ENCODE measurements at regions not wholly inside any gene's neighbourhood (a gene's known extent, or its start where the extent isn't known, plus 50 kb on each side); places are given as distances from the start of the nearest gene placed in this dataset.
A peak's percentile ranks its signal among the peaks of the same experiment; 100 is the strongest.

- Histone ChIP-seq H3K36me3 (replicated peaks in 1 of 2; ENCODE audit: control insufficient read depth in 2 of 2, insufficient read depth in 2 of 2, low read length in 2 of 2) (no peaks in the 10 kb centered on the region), H2BK120ac (ENCODE audit: low read depth, low read length) (no peak overlapping the region), H3K14ac (ENCODE audit: low read length) (no peak overlapping the region), H4K8ac (ENCODE audit: low read depth, low read length) (no peak overlapping the region), H3K27ac (replicated peaks; ENCODE audit: low read length) (no peak overlapping the region), H2BK5ac (ENCODE audit: low read length) (no peak overlapping the region), H3K9me3 (replicated peaks in 1 of 2; ENCODE audit: control insufficient read depth in 2 of 2, insufficient read depth in 1 of 2, low read depth in 1 of 2, low read length in 2 of 2) (no peaks in the 10 kb centered on the region), H2AFZ (ENCODE audit: low read length) (no peak overlapping the region), H3K18ac (ENCODE audit: low read length) (no peak overlapping the region), H3K4me1 (ENCODE audit: control insufficient read depth in 2 of 2, insufficient read depth in 1 of 2, low read depth in 1 of 2, low read length in 2 of 2) (peaks cover 2 to 3% of the 10 kb centered on the region in 2 donors), H3K23ac (ENCODE audit: low read depth, low read length, poor library complexity) (no peak overlapping the region), H3K9ac (ENCODE audit: low read depth, low read length, poor library complexity) (no peak overlapping the region), H3K79me1 (ENCODE audit: low read depth, low read length) (no peaks in the 10 kb centered on the region), H2BK15ac (ENCODE audit: low read length) (peak overlapping the region; percentile 7), H2BK12ac (ENCODE audit: low read length) (peak overlapping the region; percentile 48), H3K4ac (ENCODE audit: low read length) (no peak overlapping the region), H3K4me3 (ENCODE audit: low read length in 2 of 2) (no peak overlapping the region), H3K4me2 (ENCODE audit: insufficient read depth, low read length, poor library complexity, severe bottlenecking) (no peak overlapping the region), H4K91ac (ENCODE audit: low read depth, low read length, poor library complexity) (no peak overlapping the region), H2AK5ac (ENCODE audit: low read depth, low read length) (no peak overlapping the region), H3K27me3 (ENCODE audit: control insufficient read depth in 3 of 3, insufficient read depth in 3 of 3, low read depth in 1 of 3, low read length in 3 of 3) (peaks cover 0 to 3% (median 0%) of the 10 kb centered on the region in 3 experiments)
- WGBS, 2 donors (ENCODE audit: extremely low coverage in 2 of 2, insufficient read length in 2 of 2, insufficient replicate concordance in 1 of 2), result no CpG with 5 or more reads among the region's 4 CpGs
- DNase-seq (ENCODE audit: low spot score), result no peak
Observed at GRCh38 chr20:50433001-50433761, 77.0 kb upstream of the PTPN1 start.

DNA sequence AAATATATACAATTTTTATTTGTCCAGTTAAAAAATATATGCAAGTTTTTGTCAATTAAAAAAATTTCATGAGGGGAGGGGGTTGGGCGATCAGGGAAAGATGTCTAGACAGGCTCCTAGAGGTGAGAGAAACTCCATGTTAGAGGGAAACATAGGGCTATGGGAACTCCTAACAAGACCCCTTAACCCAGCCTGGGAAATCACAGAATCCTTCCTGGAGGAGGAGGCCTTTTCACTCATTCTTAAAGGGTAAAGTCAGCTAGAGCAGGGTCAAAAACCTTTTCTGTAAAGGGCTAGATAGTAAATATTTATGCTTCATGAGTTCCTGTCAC, 75.9 kb upstream of the PTPN1 start:
- no CpG with 5 or more reads among the region's 1 CpG for WGBS, 2 donors (ENCODE audit: extremely low coverage in 2 of 2, insufficient read length in 2 of 2, insufficient replicate concordance in 1 of 2)

GRCh38 chr20:50434653-50435396, 75.4 kb upstream of the PTPN1 start:
- Histone ChIP-seq H3K18ac (ENCODE audit: low read length) (no peak overlapping the region), H2BK12ac (ENCODE audit: low read length) (no peak overlapping the region), H3K4me2 (ENCODE audit: insufficient read depth, low read length, poor library complexity, severe bottlenecking) (no peak overlapping the region), H4K91ac (ENCODE audit: low read depth, low read length, poor library complexity) (no peak overlapping the region), H2BK120ac (ENCODE audit: low read depth, low read length) (no peak overlapping the region), H3K4me3 (ENCODE audit: low read length in 2 of 2) (no peak overlapping the region), H3K9me3 (replicated peaks in 1 of 2; ENCODE audit: control insufficient read depth in 2 of 2, insufficient read depth in 1 of 2, low read depth in 1 of 2, low read length in 2 of 2) (no peaks in the 10 kb centered on the region), H3K23ac (ENCODE audit: low read depth, low read length, poor library complexity) (no peak overlapping the region), H3K36me3 (replicated peaks in 1 of 2; ENCODE audit: control insufficient read depth in 2 of 2, insufficient read depth in 2 of 2, low read length in 2 of 2) (no peaks in the 10 kb centered on the region), H3K79me1 (ENCODE audit: low read depth, low read length) (no peaks in the 10 kb centered on the region), H4K8ac (ENCODE audit: low read depth, low read length) (no peak overlapping the region), H2AK5ac (ENCODE audit: low read depth, low read length) (no peak overlapping the region), H3K4me1 (ENCODE audit: control insufficient read depth in 2 of 2, insufficient read depth in 1 of 2, low read depth in 1 of 2, low read length in 2 of 2) (peaks cover 2 to 3% of the 10 kb centered on the region in 2 donors), H2AFZ (ENCODE audit: low read length) (no peak overlapping the region), H3K9ac (ENCODE audit: low read depth, low read length, poor library complexity) (no peak overlapping the region), H3K27me3 (ENCODE audit: control insufficient read depth in 3 of 3, insufficient read depth in 3 of 3, low read depth in 1 of 3, low read length in 3 of 3) (peaks cover 0 to 10% (median 0%) of the 10 kb centered on the region in 3 experiments), H3K4ac (ENCODE audit: low read length) (no peak overlapping the region), H2BK15ac (ENCODE audit: low read length) (no peak overlapping the region), H2BK5ac (ENCODE audit: low read length) (no peak overlapping the region), H3K14ac (ENCODE audit: low read length) (no peak overlapping the region), H3K27ac (replicated peaks; ENCODE audit: low read length) (no peak overlapping the region)
- no peak for DNase-seq (ENCODE audit: low spot score)
- no CpG with 5 or more reads among the region's 6 CpGs for WGBS, 2 donors (ENCODE audit: extremely low coverage in 2 of 2, insufficient read length in 2 of 2, insufficient replicate concordance in 1 of 2)

More for the DNA sequence above, 75.9 kb upstream of the PTPN1 start:
- Histone ChIP-seq H3K27me3 (ENCODE audit: control insufficient read depth in 3 of 3, insufficient read depth in 3 of 3, low read depth in 1 of 3, low read length in 3 of 3) (peaks cover 0 to 8% (median 0%) of the 10 kb centered on the region in 3 experiments), H3K18ac (ENCODE audit: low read length) (no peak overlapping the region), H2AFZ (ENCODE audit: low read length) (no peak overlapping the region), H3K4me2 (ENCODE audit: insufficient read depth, low read length, poor library complexity, severe bottlenecking) (no peak overlapping the region), H2BK120ac (ENCODE audit: low read depth, low read length) (no peak overlapping the region), H3K27ac (replicated peaks; ENCODE audit: low read length) (no peak overlapping the region), H2AK5ac (ENCODE audit: low read depth, low read length) (no peak overlapping the region), H4K8ac (ENCODE audit: low read depth, low read length) (no peak overlapping the region), H3K79me1 (ENCODE audit: low read depth, low read length) (no peaks in the 10 kb centered on the region), H2BK12ac (ENCODE audit: low read length) (no peak overlapping the region), H2BK5ac (ENCODE audit: low read length) (no peak overlapping the region), H3K4me1 (ENCODE audit: control insufficient read depth in 2 of 2, insufficient read depth in 1 of 2, low read depth in 1 of 2, low read length in 2 of 2) (peaks cover 2 to 3% of the 10 kb centered on the region in 2 donors), H3K4me3 (ENCODE audit: low read length in 2 of 2) (no peak overlapping the region), H3K4ac (ENCODE audit: low read length) (no peak overlapping the region), H3K9ac (ENCODE audit: low read depth, low read length, poor library complexity) (no peak overlapping the region), H4K91ac (ENCODE audit: low read depth, low read length, poor library complexity) (no peak overlapping the region), H3K9me3 (replicated peaks in 1 of 2; ENCODE audit: control insufficient read depth in 2 of 2, insufficient read depth in 1 of 2, low read depth in 1 of 2, low read length in 2 of 2) (no peaks in the 10 kb centered on the region), H2BK15ac (ENCODE audit: low read length) (no peak overlapping the region), H3K23ac (ENCODE audit: low read depth, low read length, poor library complexity) (no peak overlapping the region), H3K36me3 (replicated peaks in 1 of 2; ENCODE audit: control insufficient read depth in 2 of 2, insufficient read depth in 2 of 2, low read length in 2 of 2) (no peaks in the 10 kb centered on the region), H3K14ac (ENCODE audit: low read length) (no peak overlapping the region)
- DNase-seq (ENCODE audit: low spot score), result no peak

DNA sequence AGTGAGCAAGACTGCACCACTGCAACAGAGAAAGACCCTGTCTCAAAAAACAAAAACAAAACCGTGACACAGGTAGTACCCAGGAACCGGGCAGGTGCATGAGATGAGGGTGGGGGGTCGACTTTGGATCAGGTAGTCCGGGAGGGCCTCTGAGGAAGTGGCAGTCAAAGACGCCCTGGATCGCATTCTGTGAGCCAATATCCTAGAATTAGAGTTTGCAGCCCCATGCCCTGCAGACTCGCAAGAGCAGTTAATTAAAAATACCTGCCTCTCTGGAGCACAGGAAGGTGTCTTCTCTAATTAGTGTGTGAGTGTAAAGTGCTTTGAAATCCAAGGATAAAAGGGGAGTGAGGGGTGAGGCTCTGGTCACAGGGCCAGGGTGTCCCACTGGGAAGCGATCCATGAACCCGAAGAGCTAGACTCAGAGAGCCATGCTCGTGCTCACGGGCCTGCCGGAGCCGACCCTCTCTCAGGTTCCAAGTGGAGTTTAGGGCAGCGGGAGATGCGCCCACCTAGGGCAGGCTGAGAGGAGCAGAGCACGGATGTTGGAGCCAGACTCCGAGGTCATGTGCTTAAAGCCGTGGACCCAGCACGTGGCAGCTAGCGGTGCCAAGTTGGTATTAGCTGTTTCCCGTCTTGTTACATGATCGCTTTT, 74.7 kb upstream of the PTPN1 start:
- no peaks in the 10 kb centered on the region for H3K36me3 ChIP-seq (replicated peaks in 1 of 2; ENCODE audit: control insufficient read depth in 2 of 2, insufficient read depth in 2 of 2, low read length in 2 of 2)
- H3K4me3 ChIP-seq (ENCODE audit: low read length in 2 of 2), result no peak overlapping the region
- peaks cover 2 to 3% of the 10 kb centered on the region in 2 donors for H3K4me1 ChIP-seq (ENCODE audit: control insufficient read depth in 2 of 2, insufficient read depth in 1 of 2, low read depth in 1 of 2, low read length in 2 of 2)
- no peak overlapping the region for H3K23ac ChIP-seq (ENCODE audit: low read depth, low read length, poor library complexity)
- no CpG with 5 or more reads among the region's 22 CpGs for WGBS, 2 donors (ENCODE audit: extremely low coverage in 2 of 2, insufficient read length in 2 of 2, insufficient replicate concordance in 1 of 2)
- no peak overlapping the region for H2BK120ac ChIP-seq (ENCODE audit: low read depth, low read length)
- no peak for DNase-seq (ENCODE audit: low spot score)
- H2BK15ac ChIP-seq (ENCODE audit: low read length), result no peak overlapping the region
- H3K4ac ChIP-seq (ENCODE audit: low read length), result no peak overlapping the region
- H3K4me2 ChIP-seq (ENCODE audit: insufficient read depth, low read length, poor library complexity, severe bottlenecking), result no peak overlapping the region
- H4K91ac ChIP-seq (ENCODE audit: low read depth, low read length, poor library complexity), result no peak overlapping the region
- no peak overlapping the region for H3K14ac ChIP-seq (ENCODE audit: low read length)
- H2BK5ac ChIP-seq (ENCODE audit: low read length), result no peak overlapping the region
- no peak overlapping the region for H4K8ac ChIP-seq (ENCODE audit: low read depth, low read length)
- H2BK12ac ChIP-seq (ENCODE audit: low read length), result no peak overlapping the region
- H3K27me3 ChIP-seq (ENCODE audit: control insufficient read depth in 3 of 3, insufficient read depth in 3 of 3, low read depth in 1 of 3, low read length in 3 of 3), result peaks cover 0 to 10% (median 0%) of the 10 kb centered on the region in 3 experiments
- no peaks in the 10 kb centered on the region for H3K79me1 ChIP-seq (ENCODE audit: low read depth, low read length)
- no peak overlapping the region for H2AK5ac ChIP-seq (ENCODE audit: low read depth, low read length)
- no peak overlapping the region for H3K18ac ChIP-seq (ENCODE audit: low read length)
- no peak overlapping the region for H3K9ac ChIP-seq (ENCODE audit: low read depth, low read length, poor library complexity)
- H2AFZ ChIP-seq (ENCODE audit: low read length), result no peak overlapping the region
- no peaks in the 10 kb centered on the region for H3K9me3 ChIP-seq (replicated peaks in 1 of 2; ENCODE audit: control insufficient read depth in 2 of 2, insufficient read depth in 1 of 2, low read depth in 1 of 2, low read length in 2 of 2)
- H3K27ac ChIP-seq (replicated peaks; ENCODE audit: low read length), result no peak overlapping the region

Measured in neuronal stem cell (in vitro differentiated cells).